PC-9 (cell line): ENCODE measurements at regions not wholly inside any gene's neighbourhood (a gene's known extent, or its start where the extent isn't known, plus 50 kb on each side); places are given as distances from the start of the nearest gene placed in this dataset.

Experiments
- BruUV-seq: library from RNA; stranded (reverse); fragments of 400-500 nt; replicated peaks from 2 replicates; lab custom pipeline; 2021; lab: Mats Ljungman, UMichigan
- CTCF ChIA-PET: fragments of 300-600 bp; sonication (Branson Sonifier 250); formaldehyde crosslinking; loops from one replicate; lab custom pipeline; 2022; ENCODE audit warnings: antibody characterized with exemption; lab: Charles Lee
- POLR2A ChIA-PET: fragments of 300-600 bp; sonication (Branson Sonifier 250); formaldehyde crosslinking; loops from one replicate; lab custom pipeline; 2022; ENCODE audit warnings: antibody characterized with exemption; ENCODE audit not compliant: unreplicated experiment; lab: Charles Lee
- DNase-seq, 2 experiments: peaks; one replicate each; pipeline versions ENCODE4 v3.0.0 to v3.0.0-alpha.2; 2015 to 2022; ENCODE audit warnings: mixed read lengths in 1 of 2
- H2AFZ ChIP-seq: fragments of 200-600 bp; sonication (generic); 2 replicates; pipeline ENCODE4 v1.8.1; 2017; ENCODE audit warnings: antibody characterized with exemption
- H3F3A ChIP-seq: fragments of 200-600 bp; sonication (generic); 2 replicates; pipeline ENCODE4 v1.8.1; 2017; ENCODE audit warnings: antibody characterized with exemption, mild to moderate bottlenecking, low read depth; ENCODE audit not compliant: insufficient read depth
- H3K27ac ChIP-seq: fragments of 200-600 bp; sonication (generic); 2 replicates; pipeline ENCODE4 v1.6.1; 2016; ENCODE audit warnings: mixed run types
- H3K27me3 ChIP-seq: fragments of 200-600 bp; sonication (generic); 2 replicates; pipeline ENCODE4 v1.6.1; 2016; ENCODE audit warnings: low read depth, mixed run types; ENCODE audit not compliant: insufficient read depth
- H3K36me3 ChIP-seq: fragments of 200-600 bp; sonication (generic); 2 replicates; pipeline ENCODE4 v1.6.1; 2016; ENCODE audit warnings: low read depth, mixed run types
- H3K4me1 ChIP-seq: fragments of 200-600 bp; sonication (generic); replicated peaks from 2 replicates; pipeline ENCODE4 v1.6.1; 2016; ENCODE audit warnings: mixed run types; ENCODE audit not compliant: insufficient read depth
- H3K4me2 ChIP-seq: fragments of 200-600 bp; sonication (generic); 2 replicates; pipeline ENCODE4 v1.6.1; 2017; ENCODE audit warnings: mixed run types
- H3K4me3 ChIP-seq: fragments of 200-600 bp; sonication (generic); 2 replicates; pipeline ENCODE4 v1.6.1; 2016; ENCODE audit warnings: mixed run types
- H3K79me2 ChIP-seq: fragments of 200-600 bp; sonication (generic); 2 replicates; pipeline ENCODE4 v1.6.1; 2017; ENCODE audit warnings: low read depth, mixed run types
- H3K9me2 ChIP-seq: fragments of 200-600 bp; sonication (generic); 2 replicates; pipeline ENCODE4 v1.8.1; 2017; ENCODE audit warnings: mild to moderate bottlenecking; ENCODE audit not compliant: insufficient read depth
- H3K9me3 ChIP-seq: fragments of 200-600 bp; sonication (generic); 2 replicates; pipeline ENCODE4 v1.8.1; 2016; ENCODE audit warnings: low read depth; ENCODE audit not compliant: insufficient read depth
- H4K20me1 ChIP-seq: fragments of 200-600 bp; sonication (generic); 2 replicates; pipeline ENCODE4 v1.8.1; 2017; ENCODE audit not compliant: insufficient read depth
- EZH2 ChIP-seq: fragments of 200-600 bp; sonication (generic); IDR thresholded peaks from 2 replicates; pipeline ENCODE4 v1.8.0; 2017; ENCODE audit warnings: antibody characterized with exemption, low read depth
- intact Hi-C: fragments of 100-400 bp; cut with micrococcal nuclease; formaldehyde crosslinking; loops from one replicate; pipeline ENCODE4 v1.10.0; 2022; ENCODE audit not compliant: unreplicated experiment
- TF ChIP-seq, protein P1 (sequence below): fragments of 200-600 bp; sonication (generic); conservative IDR thresholded peaks from 2 replicates; pipeline ENCODE4 v1.6.1; 2017; ENCODE audit warnings: mixed run types, antibody characterized with exemption, mild to moderate bottlenecking, moderate library complexity

DNA sequence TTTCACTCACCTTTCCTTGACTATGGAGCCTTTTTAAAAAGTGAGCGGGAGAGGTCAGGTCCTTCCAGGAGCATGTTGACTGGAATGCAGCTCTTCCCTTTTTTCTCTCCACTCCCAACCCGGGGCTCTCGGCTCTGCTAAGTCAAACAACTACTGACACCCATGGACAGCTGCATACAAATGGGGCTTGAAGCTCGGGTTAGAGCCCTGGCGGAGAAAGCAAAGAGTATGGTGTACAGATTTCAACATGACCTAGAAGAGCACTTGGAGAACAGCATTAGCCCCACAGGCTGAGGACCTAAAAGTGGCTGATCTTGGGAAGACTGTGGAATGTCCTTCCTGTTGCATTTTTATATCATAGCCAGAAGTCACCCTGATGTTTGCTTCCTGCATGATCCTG, 162.0 kb upstream of the STMND1 start:
- Histone ChIP-seq H3K4me2 (no peak overlapping the region), H3K9me3 (no peaks in the 10 kb centered on the region), H3K4me3 (no peak overlapping the region), H2AFZ (no peak overlapping the region), H3K27me3 (no peaks in the 10 kb centered on the region), H3K36me3 (no peaks in the 10 kb centered on the region), H3K9me2 (no peaks in the 10 kb centered on the region), H4K20me1 (no peaks in the 10 kb centered on the region), H3K4me1 (no peaks in the 10 kb centered on the region), H3K79me2 (no peaks in the 10 kb centered on the region), H3K27ac (no peak overlapping the region), H3F3A (no peaks in the 10 kb centered on the region)
- no peak for DNase-seq
- intact Hi-C loops, result no loop called here
- POLR2A ChIA-PET, result no interaction called here
- TF ChIP-seq, protein P1, sequence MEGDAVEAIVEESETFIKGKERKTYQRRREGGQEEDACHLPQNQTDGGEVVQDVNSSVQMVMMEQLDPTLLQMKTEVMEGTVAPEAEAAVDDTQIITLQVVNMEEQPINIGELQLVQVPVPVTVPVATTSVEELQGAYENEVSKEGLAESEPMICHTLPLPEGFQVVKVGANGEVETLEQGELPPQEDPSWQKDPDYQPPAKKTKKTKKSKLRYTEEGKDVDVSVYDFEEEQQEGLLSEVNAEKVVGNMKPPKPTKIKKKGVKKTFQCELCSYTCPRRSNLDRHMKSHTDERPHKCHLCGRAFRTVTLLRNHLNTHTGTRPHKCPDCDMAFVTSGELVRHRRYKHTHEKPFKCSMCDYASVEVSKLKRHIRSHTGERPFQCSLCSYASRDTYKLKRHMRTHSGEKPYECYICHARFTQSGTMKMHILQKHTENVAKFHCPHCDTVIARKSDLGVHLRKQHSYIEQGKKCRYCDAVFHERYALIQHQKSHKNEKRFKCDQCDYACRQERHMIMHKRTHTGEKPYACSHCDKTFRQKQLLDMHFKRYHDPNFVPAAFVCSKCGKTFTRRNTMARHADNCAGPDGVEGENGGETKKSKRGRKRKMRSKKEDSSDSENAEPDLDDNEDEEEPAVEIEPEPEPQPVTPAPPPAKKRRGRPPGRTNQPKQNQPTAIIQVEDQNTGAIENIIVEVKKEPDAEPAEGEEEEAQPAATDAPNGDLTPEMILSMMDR, result no peak
- TF ChIP-seq EZH2, result no peak
- CTCF ChIA-PET, result no interaction called here
- no TSS peak for BruUV-seq

DNA sequence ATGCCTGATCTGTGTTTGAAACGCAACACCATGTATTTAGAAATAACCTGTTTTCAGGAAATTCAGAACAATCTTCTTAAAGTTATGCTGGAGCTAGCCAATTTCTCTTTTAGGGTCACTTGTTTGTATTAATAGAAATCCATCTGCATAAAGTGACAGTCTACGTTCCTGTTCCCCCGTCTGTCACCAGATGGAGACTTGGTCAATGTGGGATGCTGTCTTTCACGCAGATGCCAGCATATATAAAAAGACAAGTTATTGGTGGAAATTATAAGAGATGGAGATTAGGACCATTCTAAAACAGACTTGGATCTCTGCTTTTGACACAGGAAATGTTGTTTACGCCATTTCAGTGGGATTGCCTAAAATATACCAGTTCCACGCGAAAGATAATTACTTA, 162.5 kb upstream of the STMND1 start:
- no peaks in the 10 kb centered on the region for H3F3A ChIP-seq
- H3K4me2 ChIP-seq, result no peak overlapping the region
- no peak overlapping the region for H2AFZ ChIP-seq
- H3K27ac ChIP-seq, result no peak overlapping the region
- no peak for TF ChIP-seq EZH2
- TF ChIP-seq, protein P1, result no peak
- DNase-seq, result no peak
- no peaks in the 10 kb centered on the region for H3K4me1 ChIP-seq
- no peaks in the 10 kb centered on the region for H3K79me2 ChIP-seq
- POLR2A ChIA-PET, result no interaction called here
- no peaks in the 10 kb centered on the region for H3K36me3 ChIP-seq
- H4K20me1 ChIP-seq, result no peaks in the 10 kb centered on the region
- CTCF ChIA-PET, result no interaction called here
- H3K9me2 ChIP-seq, result no peaks in the 10 kb centered on the region
- H3K4me3 ChIP-seq, result no peak overlapping the region
- BruUV-seq, result no TSS peak
- no peaks in the 10 kb centered on the region for H3K9me3 ChIP-seq
- no peaks in the 10 kb centered on the region for H3K27me3 ChIP-seq
- intact Hi-C loops, result no loop called here

DNA sequence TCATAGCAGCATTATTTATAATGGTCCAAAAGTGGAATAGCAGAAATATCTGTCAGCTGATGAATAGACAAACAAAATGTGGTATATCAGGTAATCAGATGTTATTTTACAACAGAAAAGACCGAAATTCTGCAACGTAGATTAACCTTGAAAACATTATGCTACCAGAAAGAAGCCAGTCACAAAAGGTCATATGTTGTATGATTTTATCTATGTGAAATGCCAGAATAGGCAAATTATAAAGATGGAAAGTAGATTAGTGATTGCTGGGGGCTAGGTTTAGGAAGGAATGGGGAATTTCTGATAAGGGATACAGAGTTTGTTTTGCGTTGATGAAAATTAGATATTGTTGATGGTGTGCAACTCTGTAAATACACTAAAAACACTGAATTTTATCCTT, 165.0 kb upstream of the STMND1 start:
- ChIA-PET POLR2A (no interaction called here), CTCF (no interaction called here)
- Histone ChIP-seq H3K4me3 (no peak overlapping the region), H3F3A (no peaks in the 10 kb centered on the region), H3K4me1 (no peaks in the 10 kb centered on the region), H3K9me3 (no peaks in the 10 kb centered on the region), H2AFZ (no peak overlapping the region), H3K9me2 (no peaks in the 10 kb centered on the region), H3K27me3 (no peaks in the 10 kb centered on the region), H3K4me2 (no peak overlapping the region), H3K79me2 (no peaks in the 10 kb centered on the region), H4K20me1 (no peaks in the 10 kb centered on the region), H3K36me3 (no peaks in the 10 kb centered on the region), H3K27ac (no peak overlapping the region)
- no peak for DNase-seq
- no TSS peak for BruUV-seq
- TF ChIP-seq, protein P1, result no peak
- no peak for TF ChIP-seq EZH2
- intact Hi-C loops, result no loop called here
